ENCODE measurements at regions not wholly inside any gene's neighbourhood (a gene's known extent, or its start where the extent isn't known, plus 50 kb on each side); places are given as distances from the start of the nearest gene placed in this dataset.

DNA sequence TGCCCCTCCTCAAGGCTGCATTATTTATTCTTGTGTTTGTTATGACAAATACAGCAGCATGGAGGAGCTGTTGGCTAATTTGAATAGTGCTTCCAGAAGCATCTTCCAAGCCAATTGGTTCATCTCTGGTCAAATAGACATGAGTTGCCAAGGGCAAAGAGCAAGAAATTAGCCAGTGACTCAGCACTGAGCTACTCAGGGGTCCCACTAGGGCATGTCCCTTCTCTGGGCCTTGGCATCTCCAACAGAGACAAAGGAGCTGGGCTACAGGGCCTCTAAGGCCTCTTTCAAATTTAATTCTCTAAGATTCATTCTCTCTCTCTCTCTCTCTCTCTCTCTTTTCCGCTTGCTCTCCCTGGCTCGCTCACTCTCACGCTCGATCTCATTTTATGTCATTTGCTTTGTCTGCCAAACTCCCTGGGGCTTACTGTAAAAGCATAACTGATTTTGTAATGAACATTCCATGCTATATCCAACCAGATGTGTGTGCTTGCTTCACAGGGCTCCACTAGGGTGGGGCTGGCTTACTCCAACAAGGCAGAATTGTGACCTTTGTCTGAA lies 86.7 kb upstream of the MAGEA4 start:
- TF ChIP-seq, protein P1, sequence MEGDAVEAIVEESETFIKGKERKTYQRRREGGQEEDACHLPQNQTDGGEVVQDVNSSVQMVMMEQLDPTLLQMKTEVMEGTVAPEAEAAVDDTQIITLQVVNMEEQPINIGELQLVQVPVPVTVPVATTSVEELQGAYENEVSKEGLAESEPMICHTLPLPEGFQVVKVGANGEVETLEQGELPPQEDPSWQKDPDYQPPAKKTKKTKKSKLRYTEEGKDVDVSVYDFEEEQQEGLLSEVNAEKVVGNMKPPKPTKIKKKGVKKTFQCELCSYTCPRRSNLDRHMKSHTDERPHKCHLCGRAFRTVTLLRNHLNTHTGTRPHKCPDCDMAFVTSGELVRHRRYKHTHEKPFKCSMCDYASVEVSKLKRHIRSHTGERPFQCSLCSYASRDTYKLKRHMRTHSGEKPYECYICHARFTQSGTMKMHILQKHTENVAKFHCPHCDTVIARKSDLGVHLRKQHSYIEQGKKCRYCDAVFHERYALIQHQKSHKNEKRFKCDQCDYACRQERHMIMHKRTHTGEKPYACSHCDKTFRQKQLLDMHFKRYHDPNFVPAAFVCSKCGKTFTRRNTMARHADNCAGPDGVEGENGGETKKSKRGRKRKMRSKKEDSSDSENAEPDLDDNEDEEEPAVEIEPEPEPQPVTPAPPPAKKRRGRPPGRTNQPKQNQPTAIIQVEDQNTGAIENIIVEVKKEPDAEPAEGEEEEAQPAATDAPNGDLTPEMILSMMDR (IDR thresholded peaks at IDR 0.05) = peak in 5 of 12 donors; percentile 16 to 27 (median 23)
- no peak for TF ChIP-seq POLR2A (IDR thresholded peaks at IDR 0.05)

Data from heart left ventricle (tissue), 13 donors.